ENCODE measurements at regions not wholly inside any gene's neighbourhood (a gene's known extent, or its start where the extent isn't known, plus 50 kb on each side); places are given as distances from the start of the nearest gene placed in this dataset.

DNA sequence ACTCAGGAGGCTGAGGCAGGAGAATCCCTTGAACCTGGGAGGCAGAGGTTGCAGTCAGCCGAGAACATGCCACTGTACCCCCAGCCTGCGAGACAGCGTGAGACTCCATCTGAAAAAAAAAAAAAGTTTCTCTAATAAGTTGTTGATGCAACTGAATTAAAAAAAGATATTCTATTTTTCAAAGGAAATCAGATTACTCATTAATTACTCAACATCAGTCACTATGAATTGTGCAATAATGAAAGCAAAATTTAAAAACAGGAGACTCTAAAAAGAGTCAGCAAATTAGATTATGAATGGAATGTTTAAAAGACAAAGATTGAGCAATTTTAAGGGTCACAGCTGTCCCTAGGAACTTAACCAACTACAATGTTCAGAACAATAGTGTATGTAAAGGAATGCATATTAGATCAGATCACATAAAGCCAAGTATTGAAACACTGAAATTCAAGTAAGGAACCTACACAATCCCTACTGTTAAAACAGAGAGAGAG, 60.2 kb upstream of the SLC4A7 start:
- TF ChIP-seq, protein P1, sequence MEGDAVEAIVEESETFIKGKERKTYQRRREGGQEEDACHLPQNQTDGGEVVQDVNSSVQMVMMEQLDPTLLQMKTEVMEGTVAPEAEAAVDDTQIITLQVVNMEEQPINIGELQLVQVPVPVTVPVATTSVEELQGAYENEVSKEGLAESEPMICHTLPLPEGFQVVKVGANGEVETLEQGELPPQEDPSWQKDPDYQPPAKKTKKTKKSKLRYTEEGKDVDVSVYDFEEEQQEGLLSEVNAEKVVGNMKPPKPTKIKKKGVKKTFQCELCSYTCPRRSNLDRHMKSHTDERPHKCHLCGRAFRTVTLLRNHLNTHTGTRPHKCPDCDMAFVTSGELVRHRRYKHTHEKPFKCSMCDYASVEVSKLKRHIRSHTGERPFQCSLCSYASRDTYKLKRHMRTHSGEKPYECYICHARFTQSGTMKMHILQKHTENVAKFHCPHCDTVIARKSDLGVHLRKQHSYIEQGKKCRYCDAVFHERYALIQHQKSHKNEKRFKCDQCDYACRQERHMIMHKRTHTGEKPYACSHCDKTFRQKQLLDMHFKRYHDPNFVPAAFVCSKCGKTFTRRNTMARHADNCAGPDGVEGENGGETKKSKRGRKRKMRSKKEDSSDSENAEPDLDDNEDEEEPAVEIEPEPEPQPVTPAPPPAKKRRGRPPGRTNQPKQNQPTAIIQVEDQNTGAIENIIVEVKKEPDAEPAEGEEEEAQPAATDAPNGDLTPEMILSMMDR (IDR thresholded peaks at IDR 0.05) = no peak

DNA sequence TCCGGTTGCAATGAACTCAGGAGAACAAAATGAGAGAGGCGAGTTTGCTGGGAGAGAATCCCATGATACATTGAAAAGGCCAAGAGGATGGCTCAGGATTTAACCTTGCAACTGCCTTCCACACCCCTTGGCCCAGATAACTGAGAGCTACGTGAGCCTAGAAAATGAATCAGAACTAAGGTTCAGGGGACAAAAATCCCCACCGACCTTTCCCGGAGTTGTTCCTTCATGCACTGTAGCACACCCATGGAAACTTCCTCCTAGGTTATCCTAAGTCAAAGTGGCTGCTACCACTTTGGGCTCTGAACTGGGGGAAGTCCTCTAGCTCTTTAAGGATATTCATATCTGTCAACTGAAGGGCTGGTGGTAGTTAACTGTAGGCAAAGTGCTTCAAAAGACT, 58.3 kb upstream of the SLC4A7 start:
- TF ChIP-seq, protein P1 (IDR thresholded peaks at IDR 0.05) = no peak

DNA sequence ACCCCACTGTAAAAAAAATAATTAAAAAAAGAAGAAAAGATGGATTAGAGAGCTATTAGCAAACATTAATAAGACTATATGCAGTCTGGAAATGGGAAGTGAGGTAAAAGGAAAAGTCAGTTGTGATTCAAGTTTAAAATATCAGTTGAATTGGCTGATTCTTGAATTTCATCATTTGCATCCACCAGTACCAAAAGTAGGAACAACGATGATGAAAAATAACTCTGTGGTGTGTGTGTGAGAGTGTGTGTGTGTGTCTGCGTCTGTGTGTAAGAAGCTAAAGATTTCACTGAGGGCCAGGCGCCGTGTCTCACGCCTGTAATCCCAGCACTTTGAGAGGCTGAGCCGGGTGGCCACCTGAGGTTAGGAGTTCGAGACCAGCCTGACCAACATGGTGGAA, 56.0 kb upstream of the SLC4A7 start:
- TF ChIP-seq, protein P1 (IDR thresholded peaks at IDR 0.05) = no peak

DNA sequence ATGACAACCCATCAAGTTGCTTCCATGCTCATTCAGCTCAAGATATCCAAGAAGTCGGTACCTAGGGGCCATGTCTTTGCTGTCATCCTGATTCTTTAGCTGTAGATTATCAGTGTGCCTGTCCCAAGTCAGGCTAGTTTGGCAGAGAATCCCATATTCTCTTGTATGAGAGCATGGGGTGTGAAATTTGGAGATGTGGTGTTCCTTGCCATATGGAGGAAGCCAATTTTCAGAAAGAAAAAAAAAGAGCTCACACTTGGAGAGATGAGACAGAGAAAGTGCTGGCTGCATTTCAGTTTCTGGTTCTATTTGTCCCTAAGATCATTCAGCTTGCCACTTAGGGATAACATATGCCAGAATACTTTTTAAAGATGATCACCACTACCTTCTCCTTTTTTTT, 52.3 kb upstream of the SLC4A7 start:
- TF ChIP-seq, protein P1 (IDR thresholded peaks at IDR 0.05) = no peak

DNA sequence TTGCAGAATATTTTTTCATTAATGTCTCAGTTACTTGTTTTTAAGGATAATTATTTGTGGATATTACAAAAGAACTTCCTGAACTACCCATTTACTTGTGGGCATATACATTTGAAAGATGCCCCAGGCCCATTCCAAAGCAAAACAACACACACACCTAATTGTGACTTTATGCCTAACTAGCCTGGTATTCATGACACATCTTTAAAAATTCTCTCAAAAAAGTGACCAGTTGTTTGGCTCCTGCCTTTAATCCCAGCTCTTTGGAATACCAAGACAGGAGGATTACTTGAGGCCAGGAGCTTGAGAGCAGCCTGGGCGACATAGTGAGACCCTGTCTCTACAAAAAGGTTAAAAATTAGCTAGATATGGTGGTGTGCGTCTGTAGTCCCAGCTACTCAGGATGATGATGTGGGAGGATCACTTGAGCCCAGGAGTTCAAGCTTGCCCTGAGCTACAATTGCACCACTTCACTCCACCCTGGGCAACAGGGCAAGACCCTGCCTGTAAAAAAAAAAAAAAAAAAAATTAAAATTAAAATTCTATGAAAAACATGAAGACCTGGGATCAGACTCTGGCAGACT, 51.7 kb upstream of the SLC4A7 start:
- TF ChIP-seq, protein P1 (IDR thresholded peaks at IDR 0.05) = no peak

DNA sequence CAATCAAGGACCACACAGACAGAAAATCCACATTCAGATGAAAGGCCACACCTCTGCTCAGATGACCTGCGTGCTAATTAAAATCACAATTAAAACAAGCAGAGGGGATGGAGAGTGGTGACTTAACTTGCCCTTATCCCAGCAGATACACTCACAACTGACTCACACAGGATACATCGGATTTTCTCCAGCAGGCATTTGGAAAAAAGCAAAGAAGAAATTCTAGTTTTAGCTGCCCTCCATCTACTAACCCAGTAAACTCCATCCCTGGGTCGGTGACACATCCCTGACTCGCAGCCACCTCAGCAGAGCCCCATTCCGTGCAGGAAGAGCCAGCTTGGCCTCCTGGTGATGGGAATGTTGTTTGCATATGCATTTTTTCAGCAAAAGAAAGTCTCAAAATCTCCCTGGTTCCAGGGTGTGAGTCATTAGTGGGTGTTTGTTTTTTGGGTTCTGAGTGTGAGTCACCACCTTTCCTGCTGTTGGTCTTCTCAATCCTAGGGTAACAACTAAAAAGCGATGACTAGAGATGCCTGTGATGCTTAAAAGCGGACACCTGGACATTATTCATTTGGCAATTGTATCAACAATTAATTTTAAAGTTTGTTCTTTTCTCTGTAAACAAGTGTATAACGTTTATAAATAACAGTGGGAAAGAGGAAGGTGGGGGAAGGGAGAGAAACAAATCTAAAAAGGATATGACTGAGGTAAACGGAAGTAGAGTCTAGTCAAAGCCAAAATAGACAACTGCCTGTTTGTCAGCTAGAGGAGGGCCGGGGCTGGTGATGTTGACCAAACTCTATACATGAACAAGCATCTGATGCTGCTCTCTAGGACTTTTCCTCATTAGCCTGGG, 49.8 kb upstream of the SLC4A7 start:
- TF ChIP-seq, protein P1 (IDR thresholded peaks at IDR 0.05) = no peak

Measured in LNCAP (cell line).